Transverse colon (tissue), 4 donors: ENCODE measurements at regions not wholly inside any gene's neighbourhood (a gene's known extent, or its start where the extent isn't known, plus 50 kb on each side); places are given as distances from the start of the nearest gene placed in this dataset.

Source experiments
- DNase-seq: peaks from one replicate; pipeline ENCODE4 v3.0.0-alpha.2; 2019
- H3K27ac ChIP-seq, 4 donors: fragments of 200-600 bp; sonication (generic); 2 replicates each; pipeline ENCODE4 v1.5.1; 2016 to 2018; ENCODE audit warnings: inconsistent platforms in 4 of 4
- H3K27me3 ChIP-seq: fragments of 200-600 bp; sonication (generic); 2 replicates; pipeline ENCODE4 v1.5.1; 2017; ENCODE audit warnings: inconsistent platforms
- H3K36me3 ChIP-seq, 4 donors: fragments of 200-600 bp; sonication (generic); 2 replicates each; pipeline ENCODE4 v1.5.1; 2017 to 2019; ENCODE audit warnings: inconsistent platforms in 4 of 4
- H3K4me1 ChIP-seq, 4 donors: fragments of 200-600 bp; sonication (generic); 2 replicates each; pipeline ENCODE4 v1.5.1; 2017 to 2020; ENCODE audit warnings: inconsistent platforms in 4 of 4
- H3K4me3 ChIP-seq, 4 donors: fragments of 200-600 bp; sonication (generic); 1 replicate in 1 of 4; 2 replicates in 3 of 4; pipeline versions ENCODE4 v1.5.1 to v1.6.1; 2017 to 2019; ENCODE audit warnings: inconsistent platforms in 4 of 4
- H3K9me3 ChIP-seq, 2 donors: fragments of 200-600 bp; sonication (generic); 2 replicates each; pipeline ENCODE4 v1.5.1; 2017 to 2019; ENCODE audit warnings: inconsistent platforms in 2 of 2
- EP300 ChIP-seq: sonication (generic); formaldehyde crosslinking; IDR thresholded peaks from one replicate; pipeline ENCODE4 v1.6.1; 2017; ENCODE audit warnings: antibody characterized with exemption, low read depth
- POLR2A ChIP-seq: fragments of 450-650 bp; IDR thresholded peaks from one replicate; pipeline ENCODE4 v1.6.1; 2016; ENCODE audit warnings: antibody characterized with exemption, mild to moderate bottlenecking, moderate library complexity
- POLR2AphosphoS5 ChIP-seq, 3 donors: sonication (generic); formaldehyde crosslinking; IDR thresholded peaks; one replicate each; pipeline ENCODE4 v1.6.1; 2016; ENCODE audit warnings: antibody characterized with exemption in 3 of 3
- WGBS, 2 donors: methylation state at CpG; one replicate each; pipeline ENCODE4 v1.1.5; 2018; ENCODE audit warnings: low coverage in 1 of 2; 5-methylcytosine and 5-hydroxymethylcytosine counted together
- in situ Hi-C, 4 donors: fragments of 200-750 bp; cut with MboI; loops; one replicate each; pipeline versions ENCODE4 v1.15.0 to v1.15.1; 2017; ENCODE audit warnings: low sequenced_read_pairs in 3 of 4, low pct_ligation_motif_present in 1 of 4, low pct_unique_long_range_greater_than_20kb in 1 of 4
- intact Hi-C: fragments of 100-400 bp; cut with DNase I; formaldehyde crosslinking; loops from one replicate; pipeline ENCODE4 v1.15.1; 2023; ENCODE audit warnings: low total_unique reads
- TF ChIP-seq, protein P1 (sequence below), 5 experiments: fragments of 200-600 bp in 3 of 5; fragments of 450-650 bp in 2 of 5; sonication (generic) in 3 of 5; IDR thresholded peaks; 1 replicate in 2 of 5; 2 replicates in 3 of 5; pipeline ENCODE4 v1.5.1; 2016 to 2017; ENCODE audit warnings: antibody characterized with exemption in 5 of 5, inconsistent platforms in 3 of 5, mild to moderate bottlenecking in 2 of 5, moderate library complexity in 1 of 5

DNA sequence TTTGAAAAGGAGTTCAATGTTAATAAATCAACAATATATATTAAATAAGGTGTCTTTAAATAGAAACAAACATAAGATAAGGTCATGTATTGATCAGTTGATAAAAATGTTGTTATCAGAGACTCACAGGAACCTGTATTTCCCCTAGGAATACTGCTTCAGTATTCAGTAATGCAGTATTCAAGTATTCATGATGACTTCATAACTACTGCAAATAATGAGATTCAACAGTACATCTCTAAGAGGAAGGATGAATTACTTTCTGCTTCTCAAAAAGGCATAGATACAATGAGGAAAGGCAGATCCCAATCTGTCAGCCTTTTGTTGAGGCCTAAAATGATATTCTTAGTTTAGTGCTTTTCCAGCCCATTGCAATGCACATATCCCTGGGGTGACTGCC, 73.7 kb downstream of the MAGEB17 start:
- intact Hi-C loops (no loop called here), in situ Hi-C loops (loop anchor here in 1 of 4 donors (25.0 kb wide), 1 partner anchor 104 kb away; no protein-coding TSS in a partner anchor)
- no peaks in the 10 kb centered on the region for H3K4me1 ChIP-seq
- no peak overlapping the region for H3K27ac ChIP-seq
- H3K9me3 ChIP-seq, result no peaks in the 10 kb centered on the region
- TF ChIP-seq EP300 (no peak), POLR2A (no peak), POLR2AphosphoS5 (IDR thresholded peaks at IDR 0.05) (no peak)
- TF ChIP-seq, protein P1, sequence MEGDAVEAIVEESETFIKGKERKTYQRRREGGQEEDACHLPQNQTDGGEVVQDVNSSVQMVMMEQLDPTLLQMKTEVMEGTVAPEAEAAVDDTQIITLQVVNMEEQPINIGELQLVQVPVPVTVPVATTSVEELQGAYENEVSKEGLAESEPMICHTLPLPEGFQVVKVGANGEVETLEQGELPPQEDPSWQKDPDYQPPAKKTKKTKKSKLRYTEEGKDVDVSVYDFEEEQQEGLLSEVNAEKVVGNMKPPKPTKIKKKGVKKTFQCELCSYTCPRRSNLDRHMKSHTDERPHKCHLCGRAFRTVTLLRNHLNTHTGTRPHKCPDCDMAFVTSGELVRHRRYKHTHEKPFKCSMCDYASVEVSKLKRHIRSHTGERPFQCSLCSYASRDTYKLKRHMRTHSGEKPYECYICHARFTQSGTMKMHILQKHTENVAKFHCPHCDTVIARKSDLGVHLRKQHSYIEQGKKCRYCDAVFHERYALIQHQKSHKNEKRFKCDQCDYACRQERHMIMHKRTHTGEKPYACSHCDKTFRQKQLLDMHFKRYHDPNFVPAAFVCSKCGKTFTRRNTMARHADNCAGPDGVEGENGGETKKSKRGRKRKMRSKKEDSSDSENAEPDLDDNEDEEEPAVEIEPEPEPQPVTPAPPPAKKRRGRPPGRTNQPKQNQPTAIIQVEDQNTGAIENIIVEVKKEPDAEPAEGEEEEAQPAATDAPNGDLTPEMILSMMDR (IDR thresholded peaks at IDR 0.05), result no peak
- DNase-seq, result no peak
- H3K4me3 ChIP-seq, result no peak overlapping the region
- H3K27me3 ChIP-seq, result no peaks in the 10 kb centered on the region
- no peaks in the 10 kb centered on the region for H3K36me3 ChIP-seq

DNA sequence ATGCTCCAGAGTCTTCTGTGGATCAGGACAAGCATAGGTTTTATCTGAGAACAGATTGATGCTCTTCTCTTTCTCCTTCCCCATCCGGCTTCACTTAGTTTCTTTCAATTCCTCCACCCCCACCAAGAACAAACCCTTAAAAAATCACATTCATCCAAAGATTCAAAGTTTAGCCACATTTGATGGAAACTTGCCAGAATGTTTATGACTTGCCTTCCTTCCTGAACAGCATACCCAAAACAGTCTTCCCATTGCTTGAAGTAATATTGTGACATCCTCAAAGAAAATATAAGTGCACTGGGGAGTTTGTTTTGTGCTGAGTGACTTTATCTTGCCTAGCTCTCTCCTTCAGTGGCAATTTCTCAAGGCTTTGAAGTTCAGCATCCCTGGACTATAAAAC, 83.0 kb downstream of the MAGEB17 start:
- intact Hi-C loops, result no loop called here
- in situ Hi-C loops, result no loop called here
- H3K9me3 ChIP-seq, result no peaks in the 10 kb centered on the region
- H3K4me1 ChIP-seq, result no peaks in the 10 kb centered on the region
- H3K36me3 ChIP-seq, result no peaks in the 10 kb centered on the region
- H3K4me3 ChIP-seq, result no peak overlapping the region
- whole genome bisulfite sequencing, 2 donors, result 58 to 60% methylated on average over 1 of the region's 1 CpG
- TF ChIP-seq EP300 (no peak), POLR2A (no peak), POLR2AphosphoS5 (IDR thresholded peaks at IDR 0.05) (no peak)
- TF ChIP-seq, protein P1 (IDR thresholded peaks at IDR 0.05), result no peak
- no peak for DNase-seq
- H3K27me3 ChIP-seq, result no peaks in the 10 kb centered on the region
- H3K27ac ChIP-seq, result no peak overlapping the region

DNA sequence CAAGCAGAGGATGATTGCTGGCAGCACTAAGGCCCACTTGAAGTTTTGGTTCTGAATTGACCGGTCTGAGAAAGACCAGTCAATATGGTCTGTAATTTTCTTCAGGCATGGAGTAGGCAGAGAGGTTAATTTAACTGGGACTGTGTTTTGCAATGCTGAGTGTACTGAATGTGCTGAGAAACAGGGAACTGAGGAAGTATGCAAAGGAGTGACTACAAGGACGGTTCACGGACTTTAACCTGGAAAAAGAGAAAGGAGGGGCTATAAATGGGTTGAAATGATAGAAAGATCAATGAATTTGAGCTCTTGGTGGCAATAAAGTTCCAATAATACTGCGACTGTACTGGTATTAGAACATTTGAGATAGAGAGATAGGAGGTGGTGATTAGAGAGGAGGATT, 84.5 kb downstream of the MAGEB17 start:
- TF ChIP-seq POLR2A, result no peak
- TF ChIP-seq, protein P1 (IDR thresholded peaks at IDR 0.05), result no peak
- TF ChIP-seq EP300, result no peak
- TF ChIP-seq POLR2AphosphoS5 (IDR thresholded peaks at IDR 0.05), result no peak
- H3K27me3 ChIP-seq, result no peaks in the 10 kb centered on the region
- DNase-seq, result no peak
- H3K4me3 ChIP-seq, result no peak overlapping the region
- H3K27ac ChIP-seq, result no peak overlapping the region
- in situ Hi-C loops, result no loop called here
- no peaks in the 10 kb centered on the region for H3K9me3 ChIP-seq
- no peaks in the 10 kb centered on the region for H3K36me3 ChIP-seq
- intact Hi-C loops, result no loop called here
- WGBS, 2 donors, result 56 to 66% methylated on average over 1 to 4 of the region's 4 CpGs
- no peaks in the 10 kb centered on the region for H3K4me1 ChIP-seq

DNA sequence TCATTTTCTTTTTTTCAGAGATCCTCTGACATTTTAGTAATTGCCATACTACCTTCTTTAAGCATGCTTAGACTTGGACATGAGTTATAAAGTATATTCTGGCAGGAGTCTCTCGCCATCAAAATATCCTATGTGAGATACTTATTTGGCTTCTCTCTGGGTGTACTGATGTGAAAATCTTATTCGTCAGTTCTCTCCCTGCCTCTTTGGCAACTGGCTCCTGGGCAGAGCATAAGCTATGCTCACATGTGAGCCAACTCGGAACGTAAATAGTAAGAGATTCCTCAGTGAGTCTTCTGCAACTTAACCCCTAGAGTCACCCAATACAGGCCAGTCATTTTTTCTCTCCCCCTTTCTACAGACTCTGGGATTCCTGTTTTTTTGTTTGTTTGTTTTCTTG, 91.6 kb downstream of the MAGEB17 start:
- no peak overlapping the region for H3K4me3 ChIP-seq
- no peaks in the 10 kb centered on the region for H3K36me3 ChIP-seq
- no peak overlapping the region for H3K27ac ChIP-seq
- in situ Hi-C loops (no loop called here), intact Hi-C loops (no loop called here)
- 67% methylated on average over 4 of the region's 4 CpGs; no CpG with 5 or more reads in 1 of the 2 donors for WGBS, 2 donors
- no peaks in the 10 kb centered on the region for H3K4me1 ChIP-seq
- TF ChIP-seq POLR2AphosphoS5 (IDR thresholded peaks at IDR 0.05) (no peak), POLR2A (no peak), EP300 (no peak)
- TF ChIP-seq, protein P1 (IDR thresholded peaks at IDR 0.05), result no peak
- DNase-seq, result no peak
- H3K9me3 ChIP-seq, result no peaks in the 10 kb centered on the region
- H3K27me3 ChIP-seq, result no peaks in the 10 kb centered on the region
